ENCODE measurements at regions not wholly inside any gene's neighbourhood (a gene's known extent, or its start where the extent isn't known, plus 50 kb on each side); places are given as distances from the start of the nearest gene placed in this dataset.

DNA sequence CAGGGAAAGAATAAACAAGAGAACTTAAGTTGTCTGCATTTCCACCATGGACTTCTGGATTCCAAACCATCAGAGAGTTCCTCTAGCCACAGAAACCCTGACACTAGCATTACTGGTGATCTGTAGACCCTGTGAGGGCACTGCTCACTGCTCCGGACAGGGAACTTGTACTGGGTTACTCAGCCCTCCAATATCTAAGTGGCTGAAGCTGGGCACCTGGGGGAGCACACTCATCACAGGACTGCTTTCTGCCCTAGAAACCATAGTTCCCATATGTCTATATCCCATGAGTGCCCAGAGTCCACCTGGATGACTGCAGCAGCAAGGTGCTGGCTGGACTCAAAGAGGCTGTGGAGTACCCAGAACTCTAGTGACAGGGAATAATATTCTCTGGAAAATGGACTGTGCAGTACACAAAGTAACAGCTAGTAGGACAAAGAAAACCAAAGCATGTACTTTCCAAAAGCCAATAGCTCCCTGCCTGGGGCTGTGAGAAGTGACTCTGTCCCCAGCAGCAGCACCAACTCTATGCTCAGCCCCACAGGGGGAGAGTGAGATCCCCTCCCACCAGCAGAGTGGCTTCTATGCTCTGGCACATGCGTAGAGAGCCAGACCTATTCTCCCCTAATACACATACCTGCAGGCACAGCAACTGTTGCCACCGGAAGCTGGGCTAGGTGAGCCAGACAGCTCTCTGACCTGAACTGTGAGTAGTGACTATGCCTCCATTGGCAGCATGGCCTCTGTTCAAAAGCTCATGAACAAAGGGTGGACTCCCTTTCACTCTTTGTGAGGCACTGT is 472.9 kb upstream of the FTMT start:
- no peak for TF ChIP-seq POLR2A (IDR thresholded peaks at IDR 0.05)
- TF ChIP-seq, protein P1, sequence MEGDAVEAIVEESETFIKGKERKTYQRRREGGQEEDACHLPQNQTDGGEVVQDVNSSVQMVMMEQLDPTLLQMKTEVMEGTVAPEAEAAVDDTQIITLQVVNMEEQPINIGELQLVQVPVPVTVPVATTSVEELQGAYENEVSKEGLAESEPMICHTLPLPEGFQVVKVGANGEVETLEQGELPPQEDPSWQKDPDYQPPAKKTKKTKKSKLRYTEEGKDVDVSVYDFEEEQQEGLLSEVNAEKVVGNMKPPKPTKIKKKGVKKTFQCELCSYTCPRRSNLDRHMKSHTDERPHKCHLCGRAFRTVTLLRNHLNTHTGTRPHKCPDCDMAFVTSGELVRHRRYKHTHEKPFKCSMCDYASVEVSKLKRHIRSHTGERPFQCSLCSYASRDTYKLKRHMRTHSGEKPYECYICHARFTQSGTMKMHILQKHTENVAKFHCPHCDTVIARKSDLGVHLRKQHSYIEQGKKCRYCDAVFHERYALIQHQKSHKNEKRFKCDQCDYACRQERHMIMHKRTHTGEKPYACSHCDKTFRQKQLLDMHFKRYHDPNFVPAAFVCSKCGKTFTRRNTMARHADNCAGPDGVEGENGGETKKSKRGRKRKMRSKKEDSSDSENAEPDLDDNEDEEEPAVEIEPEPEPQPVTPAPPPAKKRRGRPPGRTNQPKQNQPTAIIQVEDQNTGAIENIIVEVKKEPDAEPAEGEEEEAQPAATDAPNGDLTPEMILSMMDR (IDR thresholded peaks at IDR 0.05): no peak
- no peaks in the 10 kb centered on the region for H3K9me3 ChIP-seq
- H3K4me3 ChIP-seq: no peak overlapping the region
- no peaks in the 10 kb centered on the region for H3K27me3 ChIP-seq
- DNase-seq: no peak
- H3K27ac ChIP-seq: no peak overlapping the region
- H3K36me3 ChIP-seq: no peaks in the 10 kb centered on the region
- H3K4me1 ChIP-seq: no peaks in the 10 kb centered on the region

DNA sequence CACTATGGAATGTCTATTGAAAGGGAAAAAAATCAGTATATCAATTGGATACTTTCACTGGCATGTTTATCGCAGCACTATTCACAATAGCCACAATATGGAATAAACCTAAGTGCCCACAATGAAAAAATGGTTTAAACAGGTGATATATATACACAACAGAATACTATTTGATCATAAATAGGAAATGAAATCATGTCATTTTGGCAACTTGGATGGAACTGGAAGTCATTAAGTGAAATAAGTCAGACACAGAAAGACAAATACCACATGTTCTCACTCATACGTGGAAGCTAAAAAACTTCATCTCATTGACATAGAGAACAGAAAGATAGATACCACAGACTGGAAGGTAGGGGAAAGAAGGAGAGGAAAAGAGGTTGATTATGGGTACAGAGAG is 471.6 kb upstream of the FTMT start:
- H3K4me3 ChIP-seq: no peak overlapping the region
- no peak for DNase-seq
- TF ChIP-seq, protein P1 (IDR thresholded peaks at IDR 0.05): no peak
- no peak for TF ChIP-seq POLR2A (IDR thresholded peaks at IDR 0.05)
- H3K27ac ChIP-seq: no peak overlapping the region
- no peaks in the 10 kb centered on the region for H3K4me1 ChIP-seq
- H3K36me3 ChIP-seq: no peaks in the 10 kb centered on the region
- no peaks in the 10 kb centered on the region for H3K27me3 ChIP-seq
- no peaks in the 10 kb centered on the region for H3K9me3 ChIP-seq

DNA sequence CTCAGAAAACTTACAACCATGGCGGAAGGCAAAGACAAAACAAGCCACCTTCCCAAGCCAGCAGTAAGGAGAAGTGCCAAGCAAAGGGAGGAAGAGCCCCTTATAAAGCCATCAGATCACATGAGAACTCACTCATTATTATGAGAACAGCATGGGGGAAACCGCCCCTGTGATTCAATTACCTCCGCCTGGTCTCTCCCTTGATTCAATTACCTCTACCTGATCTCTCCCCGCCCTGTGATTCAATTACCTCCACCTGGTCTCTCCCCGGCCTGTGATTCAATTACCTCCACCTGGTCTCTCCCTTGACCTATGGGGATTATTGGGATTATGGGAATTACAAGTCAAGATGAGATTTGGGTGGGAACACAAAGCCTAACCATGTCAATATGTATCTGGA is 467.3 kb upstream of the FTMT start:
- Histone ChIP-seq H3K27ac (no peak overlapping the region), H3K4me1 (no peaks in the 10 kb centered on the region), H3K27me3 (no peaks in the 10 kb centered on the region), H3K9me3 (no peaks in the 10 kb centered on the region), H3K4me3 (no peak overlapping the region), H3K36me3 (no peaks in the 10 kb centered on the region)
- TF ChIP-seq, protein P1 (IDR thresholded peaks at IDR 0.05): no peak
- no peak for TF ChIP-seq POLR2A (IDR thresholded peaks at IDR 0.05)
- no peak for DNase-seq

DNA sequence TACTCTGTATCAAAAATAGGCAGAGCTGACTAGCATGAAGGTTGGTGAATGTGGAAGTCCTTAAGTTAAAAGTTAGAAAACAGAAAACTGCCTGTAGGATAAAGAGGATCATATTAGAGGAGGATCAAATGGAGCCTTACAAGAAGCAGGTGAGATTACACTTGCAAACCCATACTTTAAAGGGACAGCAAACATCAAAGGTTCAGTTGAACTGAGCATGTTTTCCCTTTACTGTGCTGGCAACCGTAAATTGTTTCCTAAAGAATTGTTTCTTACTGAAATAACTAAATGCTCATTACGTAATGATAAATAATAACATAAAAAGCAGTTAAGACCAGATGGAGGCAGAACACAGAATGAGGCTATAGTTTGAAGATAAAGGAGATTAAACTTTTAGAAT is 465.3 kb upstream of the FTMT start:
- no peaks in the 10 kb centered on the region for H3K9me3 ChIP-seq
- H3K27ac ChIP-seq: no peak overlapping the region
- no peak overlapping the region for H3K4me3 ChIP-seq
- no peaks in the 10 kb centered on the region for H3K27me3 ChIP-seq
- no peaks in the 10 kb centered on the region for H3K36me3 ChIP-seq
- TF ChIP-seq POLR2A (IDR thresholded peaks at IDR 0.05): no peak
- TF ChIP-seq, protein P1 (IDR thresholded peaks at IDR 0.05): no peak
- no peaks in the 10 kb centered on the region for H3K4me1 ChIP-seq
- no peak for DNase-seq

DNA sequence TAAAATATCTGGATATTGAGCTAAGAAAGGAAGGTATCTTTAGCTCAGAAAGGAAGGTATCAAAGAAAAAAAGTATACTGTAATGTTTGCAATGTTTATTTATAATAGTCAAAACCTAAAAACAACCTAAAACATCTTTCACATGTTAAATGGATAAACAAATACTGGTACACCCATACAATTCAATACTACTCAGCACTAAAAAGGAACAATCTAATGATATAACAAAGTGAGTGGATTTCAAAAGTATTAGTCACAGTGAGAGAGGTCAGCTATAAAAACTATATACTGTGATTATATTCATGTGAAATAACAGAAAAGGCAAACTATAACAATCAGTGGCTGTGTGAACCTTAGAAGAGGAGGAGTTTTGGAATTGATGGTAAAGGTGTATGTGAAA is 455.0 kb upstream of the FTMT start:
- Histone ChIP-seq H3K4me1 (no peaks in the 10 kb centered on the region), H3K36me3 (no peaks in the 10 kb centered on the region), H3K27ac (no peak overlapping the region), H3K9me3 (no peaks in the 10 kb centered on the region), H3K27me3 (no peaks in the 10 kb centered on the region), H3K4me3 (no peak overlapping the region)
- DNase-seq: no peak
- TF ChIP-seq POLR2A (IDR thresholded peaks at IDR 0.05): no peak
- TF ChIP-seq, protein P1 (IDR thresholded peaks at IDR 0.05): no peak

Data from Peyer's patch (tissue), 4 donors.